GM12878 (cell line): ENCODE measurements at regions not wholly inside any gene's neighbourhood (a gene's known extent, or its start where the extent isn't known, plus 50 kb on each side); places are given as distances from the start of the nearest gene placed in this dataset.

Experiments used
- ATAC-seq: fragments of 200-7000 bp; cut with Tn5 transposase; 3 replicates; pipeline ENCODE4 v1.9.1; 2020; ENCODE audit warnings: mild to moderate bottlenecking, moderate library complexity
- BruUV-seq: library from RNA; stranded (reverse); fragments of 400-500 nt; replicated peaks from 2 replicates; lab custom pipeline; 2021; lab: Mats Ljungman, UMichigan
- CTCF ChIA-PET: fragments of 300-600 bp; sonication (Branson Sonifier 250); formaldehyde crosslinking; extraction: SDS; loops from one replicate; lab custom pipeline; 2021; ENCODE audit warnings: inconsistent platforms; lab: Yijun Ruan, JAX
- POLR2A ChIA-PET: fragments of 350-600 bp; formaldehyde crosslinking; extraction: SDS; loops from one replicate; lab custom pipeline; 2021; ENCODE audit warnings: inconsistent platforms; lab: Charles Lee
- RAD21 ChIA-PET: fragments of 300-600 bp; sonication (Branson Sonifier 250); formaldehyde crosslinking; loops from one replicate; lab custom pipeline; 2023; ENCODE audit warnings: antibody characterized with exemption; ENCODE audit not compliant: unreplicated experiment; lab: Charles Lee
- SMC1A ChIA-PET: fragments of 300-600 bp; sonication (Branson Sonifier 250); formaldehyde crosslinking; loops from one replicate; lab custom pipeline; 2023; ENCODE audit not compliant: unreplicated experiment, uncharacterized antibody; lab: Charles Lee
- DNase-seq: peaks from one replicate; pipeline ENCODE4 v3.0.0-alpha.2; 2011; ENCODE audit warnings: low read depth, low spot score
- FAIRE-seq: peaks from 3 replicates; lab custom pipeline; 2011; peaks lifted over from hg19 to GRCh38; lab: Jason Lieb, UNC
- H2AFZ ChIP-seq: 2 replicates; pipeline ENCODE4 v1.6.0; 2011; ENCODE audit warnings: low read depth, low read length, control low read depth; ENCODE audit not compliant: control insufficient read depth
- H3K27ac ChIP-seq: 2 replicates; pipeline ENCODE4 v1.5.1; 2011; ENCODE audit warnings: control low read depth; ENCODE audit not compliant: control insufficient read depth, insufficient read depth
- H3K27me3 ChIP-seq, 2 experiments: replicated peaks in 1 of 2; 2 replicates each; pipeline versions ENCODE4 v1.6.0 to v1.6.1; 2011; ENCODE audit warnings: low read length in 1 of 2; ENCODE audit not compliant: control insufficient read depth in 2 of 2, insufficient read depth in 2 of 2
- H3K36me3 ChIP-seq, 2 experiments: 2 replicates each; pipeline ENCODE4 v1.5.1; 2011; ENCODE audit warnings: low read length in 1 of 2; ENCODE audit not compliant: control insufficient read depth in 2 of 2, insufficient read depth in 2 of 2
- H3K4me1 ChIP-seq: 2 replicates; pipeline ENCODE4 v1.6.1; 2011; ENCODE audit warnings: mild to moderate bottlenecking, low read length, moderate library complexity, mixed read lengths; ENCODE audit not compliant: control insufficient read depth, insufficient read depth
- H3K4me2 ChIP-seq: 2 replicates; pipeline ENCODE4 v1.6.0; 2011; ENCODE audit warnings: control low read depth; ENCODE audit not compliant: control insufficient read depth, insufficient read depth
- H3K4me3 ChIP-seq: fragments of 200-600 bp; sonication (generic); 2 replicates; pipeline ENCODE4 v1.5.1; 2016
- H3K79me2 ChIP-seq: 2 replicates; pipeline ENCODE4 v1.6.0; 2011; ENCODE audit warnings: low read length; ENCODE audit not compliant: control insufficient read depth, insufficient read depth
- H3K9ac ChIP-seq: 2 replicates; pipeline ENCODE4 v1.8.0; 2011; ENCODE audit warnings: low read length, control low read depth, mixed read lengths; ENCODE audit not compliant: control insufficient read depth, insufficient read depth
- H3K9me3 ChIP-seq: replicated peaks from 3 replicates; pipeline ENCODE4 v1.5.1; 2011; ENCODE audit warnings: mild to moderate bottlenecking, low read length; ENCODE audit not compliant: control insufficient read depth, insufficient read depth
- H4K20me1 ChIP-seq: 2 replicates; pipeline ENCODE4 v1.6.0; 2011; ENCODE audit not compliant: control insufficient read depth, insufficient read depth
- CREM ChIP-seq: IDR thresholded peaks from 2 replicates; pipeline ENCODE4 v1.6.1; 2014; ENCODE audit warnings: antibody characterized with exemption, low read depth
- IRF4 ChIP-seq: IDR thresholded peaks from 2 replicates; pipeline ENCODE4 v1.6.1; 2011; ENCODE audit warnings: low read depth, low read length
- TCF12 ChIP-seq: IDR thresholded peaks from 2 replicates; pipeline ENCODE4 v1.6.1; 2011; ENCODE audit warnings: low read depth, mild to moderate bottlenecking, low read length
- ZNF217 ChIP-seq: fragments of 450-650 bp; IDR thresholded peaks from 2 replicates; pipeline ENCODE4 v1.6.1; 2017; ENCODE audit warnings: antibody characterized with exemption, mild to moderate bottlenecking
- WGBS: methylation state at CpG from one replicate; pipeline ENCODE4 v1.1.6; 2016; ENCODE audit warnings: low lambda C conversion rate; ENCODE audit not compliant: insufficient replicate concordance, insufficient coverage; ENCODE audit errors: missing lambda C conversion rate; 5-methylcytosine and 5-hydroxymethylcytosine counted together
- in situ Hi-C: fragments of 300-500 bp; cut with MboI; formaldehyde crosslinking; loops from 9 replicates; pipeline ENCODE4 v1.14.3; 2018; ENCODE audit warnings: mixed read lengths
- intact Hi-C: fragments of 100-400 bp; cut with micrococcal nuclease; formaldehyde crosslinking; loops from one replicate; pipeline ENCODE4 v1.14.2; 2022; ENCODE audit not compliant: unreplicated experiment
- TF ChIP-seq, protein P1 (sequence below): IDR thresholded peaks from 2 replicates; pipeline ENCODE4 v1.6.1; 2011; ENCODE audit warnings: low read depth, mild to moderate bottlenecking, low read length, moderate library complexity, borderline replicate concordance; ENCODE audit errors: extremely low read depth
- TF ChIP-seq, protein P2 (sequence below): IDR thresholded peaks from 2 replicates; pipeline ENCODE4 v1.6.1; 2011; ENCODE audit warnings: mild to moderate bottlenecking, low read depth, low read length, moderate library complexity; ENCODE audit not compliant: insufficient replicate concordance
- TF ChIP-seq, protein P3 (sequence below): fragments of 450-650 bp; IDR thresholded peaks from 2 replicates; pipeline ENCODE4 v1.6.1; 2017; ENCODE audit warnings: mild to moderate bottlenecking, moderate library complexity
- TF ChIP-seq, protein P4 (sequence below): fragments of 450-650 bp; conservative IDR thresholded peaks from 2 replicates; pipeline ENCODE4 v1.6.1; 2017; ENCODE audit warnings: mild to moderate bottlenecking, moderate library complexity

DNA sequence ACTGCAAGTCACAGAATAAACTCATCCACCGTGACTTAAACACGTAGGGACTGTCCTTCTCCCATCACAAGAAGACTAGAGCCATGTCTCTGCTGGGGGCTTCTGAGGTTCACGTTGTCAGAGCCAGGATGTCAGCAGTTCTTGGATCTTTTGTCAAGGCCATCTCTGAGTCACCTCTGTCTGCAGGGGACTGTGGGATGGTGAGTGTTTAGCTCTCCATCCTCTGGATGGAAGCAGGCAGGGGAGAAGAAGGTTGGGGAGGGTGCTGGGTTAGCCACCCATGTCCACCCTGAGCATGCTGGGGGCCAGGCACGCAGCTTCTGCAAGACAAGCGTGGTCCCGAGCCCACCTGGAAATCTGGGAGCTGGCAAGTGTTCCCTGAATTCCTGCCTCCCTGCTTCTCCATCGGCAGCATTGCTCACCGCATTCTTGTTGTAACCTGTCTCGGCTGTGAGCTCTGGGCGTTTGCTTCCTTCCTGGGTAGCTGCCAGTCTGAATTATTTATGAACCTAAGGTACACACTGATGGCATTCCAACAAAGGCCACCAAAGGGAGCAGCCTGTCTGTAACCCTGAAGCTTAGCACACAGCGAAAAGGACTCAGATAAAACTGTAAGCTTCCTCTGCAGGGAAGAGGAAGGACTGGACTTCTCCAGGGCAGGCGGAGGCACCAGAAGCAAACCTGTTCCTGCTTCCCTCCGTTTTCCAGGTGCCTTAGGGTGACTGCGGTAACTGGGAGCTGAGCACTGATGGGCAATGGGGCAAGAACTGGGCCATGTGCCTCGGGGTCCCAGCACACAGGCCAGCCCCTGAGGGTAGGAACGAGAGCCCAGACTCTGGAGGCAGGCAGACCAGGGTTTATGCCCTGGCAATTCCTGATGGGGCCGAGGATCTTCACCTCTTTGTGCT is 88.6 kb downstream of the RIPK4 start:
- intact Hi-C loops, result no loop called here
- RAD21 ChIA-PET, result interaction anchor here (0.9 to 2.0 kb wide), 3 partner anchors 35 to 66 kb away, joined by 3 to 5 read pairs (median 3); no protein-coding TSS in a partner anchor
- no peak overlapping the region for H3K9ac ChIP-seq

DNA sequence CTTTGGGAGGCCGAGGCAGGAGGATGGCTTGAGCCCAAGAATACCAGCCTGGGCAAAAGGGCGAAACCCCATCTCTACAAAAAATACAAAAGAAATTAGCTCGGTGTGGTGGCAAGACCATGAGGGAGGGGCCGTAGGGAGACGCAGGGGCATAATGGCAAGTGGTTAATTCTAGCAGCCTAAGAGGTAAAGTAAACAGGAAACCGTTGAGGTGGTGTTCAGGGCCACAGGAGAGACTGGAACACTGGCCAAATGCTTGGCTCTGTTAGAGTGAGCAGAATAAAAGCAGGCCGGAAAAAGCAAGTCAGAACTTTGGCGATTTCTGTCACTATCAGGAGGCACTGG is 89.2 kb downstream of the RIPK4 start:
- no peaks in the 10 kb centered on the region for H3K9me3 ChIP-seq
- ChIA-PET SMC1A (no interaction called here), POLR2A (no interaction called here), CTCF (no interaction called here), RAD21 (no interaction called here)
- no TSS peak for BruUV-seq
- H3K4me3 ChIP-seq, result no peak overlapping the region
- no peaks in the 10 kb centered on the region for H3K4me1 ChIP-seq
- 38% methylated on average over 7 of the region's 8 CpGs for WGBS
- intact Hi-C loops, result no loop called here
- DNase-seq, result no peak
- no peaks in the 10 kb centered on the region for H3K36me3 ChIP-seq
- H3K79me2 ChIP-seq, result no peaks in the 10 kb centered on the region
- H3K27ac ChIP-seq, result no peak overlapping the region
- FAIRE-seq, result no peak
- H3K27me3 ChIP-seq, result no peaks in the 10 kb centered on the region; a peak in 2 of 4 replicates
- H2AFZ ChIP-seq, result no peak overlapping the region
- in situ Hi-C loops, result no loop called here
- H3K4me2 ChIP-seq, result no peak overlapping the region
- H3K9ac ChIP-seq, result no peak overlapping the region
- H4K20me1 ChIP-seq, result no peaks in the 10 kb centered on the region
- ATAC-seq, result no peak
- TF ChIP-seq, protein P1, sequence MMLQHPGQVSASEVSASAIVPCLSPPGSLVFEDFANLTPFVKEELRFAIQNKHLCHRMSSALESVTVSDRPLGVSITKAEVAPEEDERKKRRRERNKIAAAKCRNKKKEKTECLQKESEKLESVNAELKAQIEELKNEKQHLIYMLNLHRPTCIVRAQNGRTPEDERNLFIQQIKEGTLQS, result no peak
- TF ChIP-seq, protein P2, sequence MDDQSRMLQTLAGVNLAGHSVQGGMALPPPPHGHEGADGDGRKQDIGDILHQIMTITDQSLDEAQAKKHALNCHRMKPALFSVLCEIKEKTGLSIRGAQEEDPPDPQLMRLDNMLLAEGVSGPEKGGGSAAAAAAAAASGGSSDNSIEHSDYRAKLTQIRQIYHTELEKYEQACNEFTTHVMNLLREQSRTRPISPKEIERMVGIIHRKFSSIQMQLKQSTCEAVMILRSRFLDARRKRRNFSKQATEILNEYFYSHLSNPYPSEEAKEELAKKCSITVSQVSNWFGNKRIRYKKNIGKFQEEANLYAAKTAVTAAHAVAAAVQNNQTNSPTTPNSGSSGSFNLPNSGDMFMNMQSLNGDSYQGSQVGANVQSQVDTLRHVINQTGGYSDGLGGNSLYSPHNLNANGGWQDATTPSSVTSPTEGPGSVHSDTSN, result no peak
- TF ChIP-seq, protein P3, sequence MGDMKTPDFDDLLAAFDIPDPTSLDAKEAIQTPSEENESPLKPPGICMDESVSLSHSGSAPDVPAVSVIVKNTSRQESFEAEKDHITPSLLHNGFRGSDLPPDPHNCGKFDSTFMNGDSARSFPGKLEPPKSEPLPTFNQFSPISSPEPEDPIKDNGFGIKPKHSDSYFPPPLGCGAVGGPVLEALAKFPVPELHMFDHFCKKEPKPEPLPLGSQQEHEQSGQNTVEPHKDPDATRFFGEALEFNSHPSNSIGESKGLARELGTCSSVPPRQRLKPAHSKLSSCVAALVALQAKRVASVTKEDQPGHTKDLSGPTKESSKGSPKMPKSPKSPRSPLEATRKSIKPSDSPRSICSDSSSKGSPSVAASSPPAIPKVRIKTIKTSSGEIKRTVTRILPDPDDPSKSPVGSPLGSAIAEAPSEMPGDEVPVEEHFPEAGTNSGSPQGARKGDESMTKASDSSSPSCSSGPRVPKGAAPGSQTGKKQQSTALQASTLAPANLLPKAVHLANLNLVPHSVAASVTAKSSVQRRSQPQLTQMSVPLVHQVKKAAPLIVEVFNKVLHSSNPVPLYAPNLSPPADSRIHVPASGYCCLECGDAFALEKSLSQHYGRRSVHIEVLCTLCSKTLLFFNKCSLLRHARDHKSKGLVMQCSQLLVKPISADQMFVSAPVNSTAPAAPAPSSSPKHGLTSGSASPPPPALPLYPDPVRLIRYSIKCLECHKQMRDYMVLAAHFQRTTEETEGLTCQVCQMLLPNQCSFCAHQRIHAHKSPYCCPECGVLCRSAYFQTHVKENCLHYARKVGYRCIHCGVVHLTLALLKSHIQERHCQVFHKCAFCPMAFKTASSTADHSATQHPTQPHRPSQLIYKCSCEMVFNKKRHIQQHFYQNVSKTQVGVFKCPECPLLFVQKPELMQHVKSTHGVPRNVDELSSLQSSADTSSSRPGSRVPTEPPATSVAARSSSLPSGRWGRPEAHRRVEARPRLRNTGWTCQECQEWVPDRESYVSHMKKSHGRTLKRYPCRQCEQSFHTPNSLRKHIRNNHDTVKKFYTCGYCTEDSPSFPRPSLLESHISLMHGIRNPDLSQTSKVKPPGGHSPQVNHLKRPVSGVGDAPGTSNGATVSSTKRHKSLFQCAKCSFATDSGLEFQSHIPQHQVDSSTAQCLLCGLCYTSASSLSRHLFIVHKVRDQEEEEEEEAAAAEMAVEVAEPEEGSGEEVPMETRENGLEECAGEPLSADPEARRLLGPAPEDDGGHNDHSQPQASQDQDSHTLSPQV, result no peak
- TF ChIP-seq ZNF217, result no peak
- no peak for TF ChIP-seq IRF4
- TF ChIP-seq, protein P4, sequence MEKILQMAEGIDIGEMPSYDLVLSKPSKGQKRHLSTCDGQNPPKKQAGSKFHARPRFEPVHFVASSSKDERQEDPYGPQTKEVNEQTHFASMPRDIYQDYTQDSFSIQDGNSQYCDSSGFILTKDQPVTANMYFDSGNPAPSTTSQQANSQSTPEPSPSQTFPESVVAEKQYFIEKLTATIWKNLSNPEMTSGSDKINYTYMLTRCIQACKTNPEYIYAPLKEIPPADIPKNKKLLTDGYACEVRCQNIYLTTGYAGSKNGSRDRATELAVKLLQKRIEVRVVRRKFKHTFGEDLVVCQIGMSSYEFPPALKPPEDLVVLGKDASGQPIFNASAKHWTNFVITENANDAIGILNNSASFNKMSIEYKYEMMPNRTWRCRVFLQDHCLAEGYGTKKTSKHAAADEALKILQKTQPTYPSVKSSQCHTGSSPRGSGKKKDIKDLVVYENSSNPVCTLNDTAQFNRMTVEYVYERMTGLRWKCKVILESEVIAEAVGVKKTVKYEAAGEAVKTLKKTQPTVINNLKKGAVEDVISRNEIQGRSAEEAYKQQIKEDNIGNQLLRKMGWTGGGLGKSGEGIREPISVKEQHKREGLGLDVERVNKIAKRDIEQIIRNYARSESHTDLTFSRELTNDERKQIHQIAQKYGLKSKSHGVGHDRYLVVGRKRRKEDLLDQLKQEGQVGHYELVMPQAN, result no peak
- no peak for TF ChIP-seq TCF12

More for the DNA sequence above, 88.6 kb downstream of the RIPK4 start:
- no peaks in the 10 kb centered on the region for H3K79me2 ChIP-seq
- FAIRE-seq (no peak), DNase-seq (no peak), ATAC-seq (no peak)
- H3K4me1 ChIP-seq, result no peaks in the 10 kb centered on the region
- no peaks in the 10 kb centered on the region; a peak in 2 of 4 replicates for H3K27me3 ChIP-seq
- no peaks in the 10 kb centered on the region for H3K36me3 ChIP-seq
- H3K9me3 ChIP-seq, result no peaks in the 10 kb centered on the region
- in situ Hi-C loops, result no loop called here
- 17% methylated on average over 17 of the region's 17 CpGs for WGBS
- BruUV-seq, result no TSS peak
- SMC1A ChIA-PET, result interaction anchor here (0.8 kb wide), 1 partner anchor 33 kb away, joined by 4 read pairs; no protein-coding TSS in a partner anchor
- no peak overlapping the region for H3K4me2 ChIP-seq
- no peak overlapping the region for H3K27ac ChIP-seq
- no peak overlapping the region for H2AFZ ChIP-seq
- CTCF ChIA-PET, result no interaction called here
- POLR2A ChIA-PET, result no interaction called here
- H4K20me1 ChIP-seq, result no peaks in the 10 kb centered on the region
- TF ChIP-seq CREM, result no peak
- no peak overlapping the region for H3K4me3 ChIP-seq
